ENCODE measurements at regions not wholly inside any gene's neighbourhood (a gene's known extent, or its start where the extent isn't known, plus 50 kb on each side); places are given as distances from the start of the nearest gene placed in this dataset.

GRCh38 chr5:15995341-15996052 is 184.1 kb downstream of the MARCHF11 start:
- Mint-ChIP-seq H3K36me3 (ENCODE audit: insufficient read depth) (peaks cover 3% of the 10 kb centered on the region), H3K4me3 (ENCODE audit: low read depth) (no peak overlapping the region), H3K9me3 (ENCODE audit: low read depth) (peaks cover 13% of the 10 kb centered on the region), H3K27ac (no peak overlapping the region), H3K27me3 (no peaks in the 10 kb centered on the region), H3K4me1 (ENCODE audit: low read depth) (peaks cover 1% of the 10 kb centered on the region)
- TF ChIP-seq CTCF (IDR thresholded peaks at IDR 0.05; ENCODE audit: unreplicated experiment): peak; percentile 65
- no peak for DNase-seq (ENCODE audit: low spot score, unreplicated experiment)

DNA sequence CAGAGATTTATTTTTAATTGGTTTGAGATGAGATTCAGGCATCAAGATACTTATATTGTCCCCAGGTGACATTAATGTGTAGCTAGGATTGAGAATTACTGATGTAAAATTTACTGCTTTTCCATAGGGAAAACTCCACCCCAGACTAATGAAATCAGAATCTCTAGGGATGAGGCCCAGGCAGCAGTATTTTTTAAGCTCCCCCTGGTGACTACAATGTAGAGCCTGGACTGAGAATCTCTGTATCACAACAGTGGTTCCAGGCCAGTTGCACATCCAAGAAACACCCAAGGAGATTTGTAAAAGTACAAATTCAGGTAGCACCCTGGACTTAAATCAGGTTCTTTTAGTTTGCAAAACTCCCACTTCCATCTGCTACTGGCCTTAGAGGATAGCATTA is 185.7 kb downstream of the MARCHF11 start:
- TF ChIP-seq CTCF (IDR thresholded peaks at IDR 0.05; ENCODE audit: unreplicated experiment): no peak
- Mint-ChIP-seq H3K4me3 (ENCODE audit: low read depth) (no peak overlapping the region), H3K27me3 (no peaks in the 10 kb centered on the region), H3K36me3 (ENCODE audit: insufficient read depth) (peaks cover 3% of the 10 kb centered on the region), H3K9me3 (ENCODE audit: low read depth) (peaks cover 16% of the 10 kb centered on the region), H3K4me1 (ENCODE audit: low read depth) (peaks cover 1% of the 10 kb centered on the region), H3K27ac (no peak overlapping the region)
- DNase-seq (ENCODE audit: low spot score, unreplicated experiment): no peak

- Mint-ChIP-seq H3K36me3 (ENCODE audit: insufficient read depth) (peaks cover 3% of the 10 kb centered on the region), H3K4me1 (ENCODE audit: low read depth) (peaks cover 1% of the 10 kb centered on the region), H3K4me3 (ENCODE audit: low read depth) (no peak overlapping the region), H3K9me3 (ENCODE audit: low read depth) (peaks cover 16% of the 10 kb centered on the region), H3K27ac (no peak overlapping the region), H3K27me3 (no peaks in the 10 kb centered on the region)
- no peak for DNase-seq (ENCODE audit: low spot score, unreplicated experiment)
- TF ChIP-seq CTCF (IDR thresholded peaks at IDR 0.05; ENCODE audit: unreplicated experiment): no peak
Observed at GRCh38 chr5:15993334-15993733, 186.3 kb downstream of the MARCHF11 start.

GRCh38 chr5:15992918-15993317 is 186.7 kb downstream of the MARCHF11 start:
- Mint-ChIP-seq H3K36me3 (ENCODE audit: insufficient read depth) (peaks cover 3% of the 10 kb centered on the region), H3K27me3 (no peaks in the 10 kb centered on the region), H3K9me3 (ENCODE audit: low read depth) (peaks cover 16% of the 10 kb centered on the region), H3K4me1 (ENCODE audit: low read depth) (peaks cover 1% of the 10 kb centered on the region), H3K4me3 (ENCODE audit: low read depth) (no peak overlapping the region), H3K27ac (no peak overlapping the region)
- DNase-seq (ENCODE audit: low spot score, unreplicated experiment): no peak
- no peak for TF ChIP-seq CTCF (IDR thresholded peaks at IDR 0.05; ENCODE audit: unreplicated experiment)

DNA sequence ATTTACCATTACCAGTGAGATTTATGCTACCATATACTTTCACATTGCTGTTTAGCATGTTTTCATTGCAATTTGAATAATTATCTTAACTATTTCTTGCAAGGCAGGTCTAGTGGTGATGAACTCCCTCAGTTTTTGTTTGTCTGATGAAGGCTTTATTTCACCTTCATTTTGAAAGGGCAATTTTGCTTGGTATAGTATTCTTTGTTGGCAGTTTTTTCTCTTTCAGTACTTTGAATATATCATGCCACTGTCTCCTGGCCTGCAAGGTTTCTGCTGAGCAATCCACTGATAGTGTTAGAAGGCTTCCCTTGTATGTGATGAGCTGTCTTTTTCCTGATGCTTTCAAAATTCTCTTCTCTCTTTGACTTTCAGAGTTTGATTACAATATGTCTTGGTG is 188.0 kb downstream of the MARCHF11 start:
- peaks cover 1% of the 10 kb centered on the region for H3K4me1 Mint-ChIP-seq (ENCODE audit: low read depth)
- H3K4me3 Mint-ChIP-seq (ENCODE audit: low read depth): no peak overlapping the region
- H3K9me3 Mint-ChIP-seq (ENCODE audit: low read depth): peaks cover 16% of the 10 kb centered on the region
- H3K36me3 Mint-ChIP-seq (ENCODE audit: insufficient read depth): peaks cover 3% of the 10 kb centered on the region
- H3K27me3 Mint-ChIP-seq: no peaks in the 10 kb centered on the region
- no peak for DNase-seq (ENCODE audit: low spot score, unreplicated experiment)
- TF ChIP-seq CTCF (IDR thresholded peaks at IDR 0.05; ENCODE audit: unreplicated experiment): no peak
- no peak overlapping the region for H3K27ac Mint-ChIP-seq

All from progenitor cell of endocrine pancreas (in vitro differentiated cells).